ENCODE measurements at regions not wholly inside any gene's neighbourhood (a gene's known extent, or its start where the extent isn't known, plus 50 kb on each side); places are given as distances from the start of the nearest gene placed in this dataset.
"Not testable (repeated sequence)": the region's sequence is repeated elsewhere in the genome, so short reads cannot be mapped to it uniquely, and the experiment has no call there.

DNA sequence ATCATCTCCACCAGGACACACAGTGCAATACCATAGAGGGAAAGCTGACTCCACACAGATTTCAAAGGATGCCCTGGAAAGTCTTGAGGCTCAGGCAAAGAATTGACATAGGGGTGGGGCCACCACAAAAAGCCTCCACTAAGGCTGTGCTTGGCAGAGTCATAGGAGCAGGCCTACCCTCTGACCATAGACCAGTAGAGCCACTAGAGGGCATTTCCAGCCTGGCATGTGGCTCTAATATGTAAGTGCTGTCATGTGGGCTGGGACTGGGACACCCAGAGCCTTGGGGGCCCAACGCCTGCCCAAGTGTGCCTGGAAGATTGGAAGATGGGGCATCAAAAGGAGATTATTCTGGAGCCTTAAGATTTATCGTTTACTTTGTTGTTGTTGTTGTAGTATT, 726.0 kb downstream of the DNAH5 start:
- DNase-seq (ENCODE audit: low spot score) = no peak

GRCh38 chr5:13217636-13218035, 726.9 kb downstream of the DNAH5 start:
- no peak for DNase-seq (ENCODE audit: low spot score)

GRCh38 chr5:13215806-13216205, 728.7 kb downstream of the DNAH5 start:
- no peak for DNase-seq (ENCODE audit: low spot score)

- DNase-seq (ENCODE audit: low spot score) = no peak
Measured at GRCh38 chr5:13215370-13215769, 729.1 kb downstream of the DNAH5 start.

DNA sequence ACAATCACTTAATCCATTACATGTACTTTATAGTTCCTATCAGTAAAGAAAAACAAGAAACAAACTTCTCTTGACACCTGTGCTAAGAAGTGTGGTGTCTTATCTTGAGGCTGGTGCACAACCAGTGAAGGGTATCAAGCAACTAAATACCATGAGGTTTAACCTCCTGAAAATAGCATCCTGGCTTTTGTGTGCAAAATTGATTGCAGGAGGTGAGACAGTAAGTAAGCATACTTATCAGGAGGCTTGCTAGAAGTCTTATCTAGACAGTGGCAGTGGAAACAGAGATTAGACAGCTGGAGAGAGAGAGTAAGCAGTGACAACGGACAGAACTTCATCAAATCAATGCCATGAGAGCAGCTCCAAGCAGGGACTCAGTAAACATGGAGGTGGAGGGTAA, 730.3 kb downstream of the DNAH5 start:
- DNase-seq (ENCODE audit: low spot score) = no peak

GRCh38 chr5:13212886-13213285, 731.6 kb downstream of the DNAH5 start:
- DNase-seq (ENCODE audit: low spot score) = no peak

- DNase-seq (ENCODE audit: low spot score) = no peak
Measured at GRCh38 chr5:13211064-13211463, 733.4 kb downstream of the DNAH5 start.

- DNase-seq (ENCODE audit: low spot score) = no peak
Measured at GRCh38 chr5:13207112-13207511, 737.4 kb downstream of the DNAH5 start.

GRCh38 chr5:13201022-13201421, 743.5 kb downstream of the DNAH5 start:
- DNase-seq (ENCODE audit: low spot score) = no peak

- not testable (repeated sequence) for DNase-seq (ENCODE audit: low spot score)
Measured at GRCh38 chr5:13198226-13198625, 746.3 kb downstream of the DNAH5 start.

DNA sequence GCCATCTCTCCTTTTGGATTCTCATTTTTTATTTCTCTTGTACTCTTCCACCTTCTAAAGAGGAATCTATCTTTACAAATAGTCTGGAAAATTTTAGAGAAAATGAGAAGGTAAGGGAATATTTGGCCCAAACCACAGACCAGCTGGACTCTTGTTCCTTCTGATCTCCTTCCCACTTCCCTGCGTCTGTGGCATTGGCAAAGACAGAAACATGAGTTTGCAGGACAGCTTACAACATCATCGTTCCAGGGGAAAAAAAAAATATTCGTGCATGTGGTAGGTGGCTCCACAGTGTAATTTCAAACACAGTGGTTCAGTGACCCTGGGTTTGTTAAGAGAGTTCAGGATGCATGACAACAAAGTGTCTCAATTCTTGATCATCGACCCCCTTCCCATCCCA, 755.0 kb downstream of the DNAH5 start:
- DNase-seq (ENCODE audit: low spot score) = no peak

- no peak for DNase-seq (ENCODE audit: low spot score)
Measured at GRCh38 chr5:13188371-13188770, 756.1 kb downstream of the DNAH5 start.

GRCh38 chr5:13187186-13187585, 757.3 kb downstream of the DNAH5 start:
- no peak for DNase-seq (ENCODE audit: low spot score)

DNA sequence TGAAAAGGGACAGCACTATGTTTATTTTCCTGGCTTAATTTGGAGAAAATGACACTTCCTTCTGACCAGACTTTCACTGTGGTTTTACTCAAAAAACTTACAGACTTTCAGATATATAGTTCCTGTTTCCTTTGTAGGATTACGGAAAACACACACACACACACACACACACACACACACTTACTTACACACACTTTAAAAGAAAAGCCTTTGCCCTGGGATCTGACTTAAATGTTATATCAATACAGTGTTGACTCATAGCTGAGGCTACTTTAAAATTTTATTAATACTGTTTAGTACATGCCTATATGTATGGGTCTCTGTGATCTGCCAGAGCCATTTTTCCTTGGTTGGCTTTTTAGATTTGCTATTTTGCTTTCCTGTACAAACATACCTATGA, 758.3 kb downstream of the DNAH5 start:
- DNase-seq (ENCODE audit: low spot score) = no peak

GRCh38 chr5:13179407-13180087, 764.9 kb downstream of the DNAH5 start:
- DNase-seq (ENCODE audit: low spot score) = no peak

DNA sequence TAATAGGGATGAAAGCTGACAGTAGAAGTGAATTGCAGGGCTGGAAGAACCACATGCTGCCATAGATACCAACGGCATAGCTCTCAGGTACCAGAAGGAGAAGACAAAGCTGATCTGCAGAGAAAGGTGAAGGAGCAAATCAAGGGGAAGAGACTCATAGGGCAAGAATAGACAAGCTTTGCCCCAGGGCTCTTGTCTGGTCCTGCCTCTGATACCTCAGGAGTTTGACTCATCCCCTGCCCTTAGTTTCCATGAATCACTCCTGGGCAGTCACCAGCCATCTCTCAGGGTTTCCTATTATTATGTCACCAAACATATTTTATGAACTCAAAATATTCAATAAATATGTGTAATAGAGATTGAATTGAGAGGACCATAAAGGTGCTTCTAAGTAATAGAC, 800.9 kb downstream of the DNAH5 start:
- no peak for DNase-seq (ENCODE audit: low spot score)

- DNase-seq (ENCODE audit: low spot score) = no peak
Measured at GRCh38 chr5:13143214-13143613, 801.3 kb downstream of the DNAH5 start.

DNA sequence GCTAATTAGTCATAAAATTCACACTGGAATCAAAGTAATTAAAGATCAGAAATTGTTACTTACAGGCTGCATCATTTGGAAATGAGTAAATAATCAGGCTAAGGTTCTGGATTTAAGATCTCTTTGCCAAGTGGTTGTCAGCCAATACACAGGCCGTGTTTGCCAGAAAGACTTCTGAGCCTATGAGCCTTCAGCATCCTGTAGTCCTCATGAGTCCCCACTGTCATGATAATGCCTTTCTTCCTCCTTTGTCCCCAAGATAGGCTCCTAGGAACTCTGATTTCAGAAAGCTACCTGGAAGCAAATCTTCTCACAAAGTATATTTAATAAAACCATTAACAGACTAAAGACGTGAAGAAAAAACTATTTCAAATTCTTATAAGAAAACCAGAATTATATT, 810.5 kb downstream of the DNAH5 start:
- no peak for DNase-seq (ENCODE audit: low spot score)

DNA sequence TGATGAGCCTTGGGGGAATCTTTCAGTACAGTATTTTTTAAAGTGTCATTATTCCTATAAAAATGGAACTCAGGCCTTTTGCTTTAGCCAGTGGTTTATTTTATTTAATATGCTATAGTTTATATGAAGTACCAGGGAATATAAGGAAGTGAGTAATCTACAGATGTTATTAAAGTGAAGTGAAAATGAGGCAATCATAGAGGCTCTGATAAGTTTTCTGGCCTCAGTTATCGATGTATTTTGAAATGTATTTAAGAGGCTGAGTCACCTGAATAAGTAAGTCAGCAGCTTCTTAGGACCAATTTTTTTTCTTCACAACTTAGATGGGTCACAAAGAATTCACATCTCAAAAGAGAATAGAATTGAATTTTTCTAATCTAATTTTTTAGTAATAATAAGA, 829.0 kb downstream of the DNAH5 start:
- no peak for DNase-seq (ENCODE audit: low spot score)

DNA sequence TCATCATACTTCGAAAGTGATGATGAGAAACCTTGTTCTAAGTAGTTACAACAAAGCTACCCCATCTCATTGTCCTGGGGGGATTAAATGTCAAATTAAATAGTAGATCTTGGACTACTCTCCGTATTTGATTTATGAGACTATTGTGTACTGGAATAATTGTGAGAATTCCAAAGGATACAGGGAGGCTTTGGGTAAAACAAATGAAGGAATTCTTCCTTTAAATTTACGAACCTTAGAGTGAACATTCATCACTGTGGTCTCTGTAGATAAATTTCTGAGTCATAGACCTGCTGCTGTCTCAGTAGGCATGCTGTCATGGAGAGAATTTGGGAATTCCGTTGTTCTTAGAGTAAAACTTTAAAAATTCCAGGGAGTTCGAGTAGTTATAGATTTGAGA, 836.2 kb downstream of the DNAH5 start:
- no peak for DNase-seq (ENCODE audit: low spot score)

GRCh38 chr5:13107537-13107936, 837.0 kb downstream of the DNAH5 start:
- DNase-seq (ENCODE audit: low spot score) = no peak

- DNase-seq (ENCODE audit: low spot score) = no peak
Measured at GRCh38 chr5:13081116-13081515, 863.4 kb downstream of the DNAH5 start.

DNA sequence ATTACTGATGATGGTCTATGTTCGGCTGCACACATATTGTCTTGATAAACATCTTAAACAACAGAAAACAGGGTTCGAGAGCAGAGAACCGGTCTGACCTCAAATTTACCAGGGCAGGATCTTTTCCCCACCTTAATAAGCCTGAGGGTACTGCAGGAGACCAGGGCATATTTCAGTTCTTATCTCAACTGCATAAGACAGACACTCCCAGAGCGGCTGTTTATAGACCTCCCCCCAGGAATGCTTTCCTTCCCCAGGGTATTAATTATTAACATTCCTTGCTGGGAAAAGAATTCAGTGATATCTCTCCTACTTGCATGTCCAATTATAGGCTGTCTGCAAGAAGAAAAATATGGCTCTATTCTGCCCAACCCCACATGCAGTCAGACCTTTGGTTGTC, 871.6 kb downstream of the DNAH5 start:
- not testable (repeated sequence) for DNase-seq (ENCODE audit: low spot score)

- no peak for DNase-seq (ENCODE audit: low spot score)
Measured at GRCh38 chr5:13063088-13063487, 881.4 kb downstream of the DNAH5 start.

Measured in ecto neural progenitor cell (in vitro differentiated cells).